ENCODE measurements at regions not wholly inside any gene's neighbourhood (a gene's known extent, or its start where the extent isn't known, plus 50 kb on each side); places are given as distances from the start of the nearest gene placed in this dataset.

- TF ChIP-seq CTCF (IDR thresholded peaks at IDR 0.05; ENCODE audit: insufficient read depth, low read length, poor library complexity, severe bottlenecking) (no peak), EZH2phosphoT487 (conservative IDR thresholded peaks at IDR 0.05; ENCODE audit: low read length) (no peak)
Observed at GRCh38 chr6:11368264-11368663, 135.8 kb upstream of the NEDD9 start.

Measured in SU-DHL-6 (cell line).